ENCODE measurements at regions not wholly inside any gene's neighbourhood (a gene's known extent, or its start where the extent isn't known, plus 50 kb on each side); places are given as distances from the start of the nearest gene placed in this dataset.

DNA sequence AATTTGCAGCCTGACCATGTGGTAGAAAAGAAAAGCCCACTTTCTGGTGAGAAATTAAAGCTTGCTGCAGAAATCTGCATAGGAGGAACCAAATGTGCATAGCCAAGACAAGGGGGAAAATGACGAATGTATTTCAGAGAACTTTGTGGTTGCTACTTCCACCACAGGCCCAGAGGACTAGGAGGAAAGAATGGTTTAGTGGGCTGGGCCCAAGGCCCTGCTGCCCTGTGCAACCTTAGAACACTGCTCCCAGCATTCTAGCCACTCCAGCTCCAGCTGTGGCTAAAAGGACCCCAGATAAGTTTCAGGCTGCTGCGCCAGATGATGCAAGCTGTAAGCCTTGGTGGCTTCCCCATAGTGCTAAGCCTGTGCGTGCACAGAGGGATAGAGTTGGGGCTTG, 764.3 kb downstream of the SLC6A15 start:
- POLR2A ChIA-PET = no interaction called here
- no peak overlapping the region for H3K27ac ChIP-seq (ENCODE audit: extremely low read depth, low read depth, low read length)
- no peaks in the 10 kb centered on the region for H3K36me3 ChIP-seq (ENCODE audit: control insufficient read depth in 2 of 2, insufficient read depth in 1 of 2, low read length in 2 of 2)
- no peaks in the 10 kb centered on the region for H3K4me1 ChIP-seq (ENCODE audit: control insufficient read depth, insufficient read depth, low read length)
- H3K4me3 ChIP-seq (ENCODE audit: low read depth, low read length) = no peak overlapping the region
- no peaks in the 10 kb centered on the region for H3K9me3 ChIP-seq (ENCODE audit: control insufficient read depth, insufficient read depth, low read depth, low read length)
- CTCF ChIA-PET = no interaction called here
- TF ChIP-seq ZNF585B (tag by site-specific recombination; IDR thresholded peaks at IDR 0.05) (peak; percentile 86), ZNF561 (tag by site-specific recombination; IDR thresholded peaks at IDR 0.05; ENCODE audit: borderline replicate concordance) (no peak), ZNF510 (tag by site-specific recombination; IDR thresholded peaks at IDR 0.05; ENCODE audit: insufficient replicate concordance) (no peak), TRIM28 (IDR thresholded peaks at IDR 0.05; ENCODE audit: borderline replicate concordance, low read length) (peak; percentile 40; the same call in 1 of the 2 replicates), SETDB1 (IDR thresholded peaks at IDR 0.05; ENCODE audit: insufficient read length, low read length) (peak; percentile 62), ZNF514 (tag by site-specific recombination; IDR thresholded peaks at IDR 0.05) (no peak)
- TF ChIP-seq, protein P1, sequence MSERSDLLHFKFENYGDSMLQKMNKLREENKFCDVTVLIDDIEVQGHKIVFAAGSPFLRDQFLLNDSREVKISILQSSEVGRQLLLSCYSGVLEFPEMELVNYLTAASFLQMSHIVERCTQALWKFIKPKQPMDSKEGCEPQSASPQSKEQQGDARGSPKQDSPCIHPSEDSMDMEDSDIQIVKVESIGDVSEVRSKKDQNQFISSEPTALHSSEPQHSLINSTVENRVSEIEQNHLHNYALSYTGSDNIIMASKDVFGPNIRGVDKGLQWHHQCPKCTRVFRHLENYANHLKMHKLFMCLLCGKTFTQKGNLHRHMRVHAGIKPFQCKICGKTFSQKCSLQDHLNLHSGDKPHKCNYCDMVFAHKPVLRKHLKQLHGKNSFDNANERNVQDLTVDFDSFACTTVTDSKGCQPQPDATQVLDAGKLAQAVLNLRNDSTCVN (tag by site-specific recombination; optimal IDR thresholded peaks at IDR 0.05) = no peak

DNA sequence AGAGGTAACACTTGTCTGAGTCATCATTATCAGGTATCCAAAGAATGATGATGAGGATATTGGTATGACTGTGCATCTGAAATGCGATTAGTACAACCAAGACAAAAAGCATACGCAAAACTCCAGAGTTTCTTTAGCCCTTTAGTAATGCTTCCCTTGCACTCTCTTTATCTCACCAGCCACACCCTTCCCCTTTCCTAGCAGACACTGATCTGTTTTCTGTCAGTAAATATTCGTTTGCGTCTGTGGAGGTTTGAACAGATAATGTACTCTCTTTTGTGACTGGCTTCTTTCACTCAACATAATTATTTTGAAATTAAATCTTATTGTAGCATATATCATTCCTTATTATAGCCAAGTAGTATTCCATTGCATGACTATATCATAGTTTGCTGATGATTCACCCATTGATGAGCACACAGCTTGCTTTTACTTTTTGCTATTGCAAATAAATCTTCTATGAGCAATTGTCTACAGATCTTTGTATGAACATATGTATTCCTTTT, 775.7 kb downstream of the SLC6A15 start:
- CTCF ChIA-PET = no interaction called here

DNA sequence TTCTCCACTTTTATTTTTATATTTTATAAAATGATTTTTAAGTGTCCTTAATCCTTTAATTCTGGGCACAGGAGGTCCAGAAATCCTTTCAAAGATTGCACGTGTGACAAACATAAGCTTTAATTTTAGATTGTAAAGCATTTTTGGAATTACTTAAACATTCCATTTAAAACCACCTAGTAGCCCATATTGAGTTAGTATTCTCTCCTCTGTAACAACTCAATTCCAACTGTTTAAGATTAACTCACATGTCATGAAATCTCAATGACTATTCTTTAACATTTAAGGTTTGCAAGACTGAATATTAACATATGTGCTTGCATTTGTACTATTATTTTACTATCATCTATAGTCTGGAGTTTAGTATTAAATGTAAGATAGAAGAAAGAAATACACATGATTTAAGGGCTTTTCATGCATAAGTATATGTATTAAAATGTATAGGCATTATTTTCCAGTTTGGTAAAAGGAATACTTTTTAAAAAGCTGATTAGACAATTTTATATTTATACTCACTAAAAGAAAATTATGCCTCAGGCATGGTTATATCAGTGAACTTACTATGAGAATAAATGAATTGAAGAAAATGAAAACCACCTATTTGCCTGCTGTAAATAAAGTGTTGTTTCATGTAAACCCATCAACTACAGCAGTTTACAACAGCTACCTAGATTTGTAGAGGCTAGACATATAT, 776.9 kb downstream of the SLC6A15 start:
- Histone ChIP-seq H3K36me3 (ENCODE audit: control insufficient read depth in 2 of 2, insufficient read depth in 1 of 2, low read length in 2 of 2) (no peaks in the 10 kb centered on the region), H3K27ac (ENCODE audit: extremely low read depth, low read depth, low read length) (no peak overlapping the region), H3K4me3 (ENCODE audit: low read depth, low read length) (no peak overlapping the region), H3K9me3 (ENCODE audit: control insufficient read depth, insufficient read depth, low read depth, low read length) (no peaks in the 10 kb centered on the region), H3K4me1 (ENCODE audit: control insufficient read depth, insufficient read depth, low read length) (no peaks in the 10 kb centered on the region)
- TF ChIP-seq, protein P2, sequence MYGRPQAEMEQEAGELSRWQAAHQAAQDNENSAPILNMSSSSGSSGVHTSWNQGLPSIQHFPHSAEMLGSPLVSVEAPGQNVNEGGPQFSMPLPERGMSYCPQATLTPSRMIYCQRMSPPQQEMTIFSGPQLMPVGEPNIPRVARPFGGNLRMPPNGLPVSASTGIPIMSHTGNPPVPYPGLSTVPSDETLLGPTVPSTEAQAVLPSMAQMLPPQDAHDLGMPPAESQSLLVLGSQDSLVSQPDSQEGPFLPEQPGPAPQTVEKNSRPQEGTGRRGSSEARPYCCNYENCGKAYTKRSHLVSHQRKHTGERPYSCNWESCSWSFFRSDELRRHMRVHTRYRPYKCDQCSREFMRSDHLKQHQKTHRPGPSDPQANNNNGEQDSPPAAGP (tag by site-specific recombination; IDR thresholded peaks at IDR 0.05) = no peak
- no peak for TF ChIP-seq ZNF837 (tag by site-specific recombination; IDR thresholded peaks at IDR 0.05)
- no peak for TF ChIP-seq ZNF214 (tag by site-specific recombination; IDR thresholded peaks at IDR 0.05; ENCODE audit: borderline replicate concordance)
- TF ChIP-seq ZNF121 (tag by site-specific recombination; IDR thresholded peaks at IDR 0.05) = no peak
- ChIA-PET POLR2A (no interaction called here), CTCF (interaction anchor here (0.6 kb wide), 1 partner anchor 803 kb away, joined by 3 read pairs; no protein-coding TSS in a partner anchor)

More for the DNA sequence above, 775.7 kb downstream of the SLC6A15 start:
- Histone ChIP-seq H3K27ac (ENCODE audit: extremely low read depth, low read depth, low read length) (no peak overlapping the region), H3K9me3 (ENCODE audit: control insufficient read depth, insufficient read depth, low read depth, low read length) (no peaks in the 10 kb centered on the region), H3K36me3 (ENCODE audit: control insufficient read depth in 2 of 2, insufficient read depth in 1 of 2, low read length in 2 of 2) (no peaks in the 10 kb centered on the region), H3K4me3 (ENCODE audit: low read depth, low read length) (no peak overlapping the region), H3K4me1 (ENCODE audit: control insufficient read depth, insufficient read depth, low read length) (no peaks in the 10 kb centered on the region)
- TF ChIP-seq GFI1B (tag by site-specific recombination; IDR thresholded peaks at IDR 0.05) (no peak), ZNF654 (tag by site-specific recombination; IDR thresholded peaks at IDR 0.05; ENCODE audit: low read depth) (no peak), ZNF112 (tag by site-specific recombination; IDR thresholded peaks at IDR 0.05) (no peak), MZF1 (tag by site-specific recombination; IDR thresholded peaks at IDR 0.05; ENCODE audit: borderline replicate concordance) (no peak), OSR2 (tag by site-specific recombination; IDR thresholded peaks at IDR 0.05) (no peak), ZBTB21 (tag by site-specific recombination; IDR thresholded peaks at IDR 0.05) (no peak)
- POLR2A ChIA-PET = no interaction called here
